Neural cell (in vitro differentiated cells): ENCODE measurements at regions not wholly inside any gene's neighbourhood (a gene's known extent, or its start where the extent isn't known, plus 50 kb on each side); places are given as distances from the start of the nearest gene placed in this dataset.
"Not testable (repeated sequence)": the region's sequence is repeated elsewhere in the genome, so short reads cannot be mapped to it uniquely, and the experiment has no call there.

ENCODE experiments used
- CTCF ChIP-seq: fragments of 450-650 bp; IDR thresholded peaks from 2 replicates; pipeline ENCODE4 v1.5.1; 2014; ENCODE audit warnings: antibody characterized with exemption, mild to moderate bottlenecking, moderate library complexity; ENCODE audit not compliant: poor library complexity, severe bottlenecking
- EP300 ChIP-seq: fragments of 450-650 bp; conservative IDR thresholded peaks from 2 replicates; pipeline ENCODE4 v1.6.1; 2014; ENCODE audit warnings: antibody characterized with exemption, mild to moderate bottlenecking, moderate library complexity; ENCODE audit not compliant: poor library complexity, severe bottlenecking
- EZH2 ChIP-seq: fragments of 200-600, 300-800 bp; shearing (Covaris generic), sonication (generic); IDR thresholded peaks from 2 replicates; pipeline ENCODE4 v1.6.1; 2014; ENCODE audit warnings: antibody characterized with exemption, low read length, borderline replicate concordance, mild to moderate bottlenecking; ENCODE audit not compliant: insufficient read depth, poor library complexity, severe bottlenecking
- SMC3 ChIP-seq: fragments of 450-650 bp; conservative IDR thresholded peaks from 2 replicates; pipeline ENCODE4 v1.6.1; 2014; ENCODE audit warnings: antibody characterized with exemption, mild to moderate bottlenecking, moderate library complexity; ENCODE audit not compliant: poor library complexity

- TF ChIP-seq CTCF, EP300, EZH2, SMC3: not testable (repeated sequence)
These were observed 53.3 kb upstream of the XIST start for GRCh38 chrX:73905749-73906374.
